Uterus (tissue), 3 donors: ENCODE measurements at regions not wholly inside any gene's neighbourhood (a gene's known extent, or its start where the extent isn't known, plus 50 kb on each side); places are given as distances from the start of the nearest gene placed in this dataset.
"Not testable (repeated sequence)": the region's sequence is repeated elsewhere in the genome, so short reads cannot be mapped to it uniquely, and the experiment has no call there.

ENCODE experiments used
- DNase-seq, 2 donors: peaks; one replicate each; pipeline ENCODE4 v3.0.0-alpha.2; 2019 to 2020
- H3K27ac ChIP-seq, 2 donors: fragments of 200-600 bp; sonication (generic); 1 replicate in 1 of 2; 2 replicates in 1 of 2; pipeline ENCODE4 v1.5.1; 2016 to 2018
- H3K27me3 ChIP-seq, 2 donors: fragments of 200-600 bp; sonication (generic); one replicate each; pipeline ENCODE4 v1.5.1; 2018 to 2019; ENCODE audit warnings: control low read depth in 1 of 2
- H3K36me3 ChIP-seq, 2 donors: fragments of 200-600 bp; sonication (generic); one replicate each; pipeline ENCODE4 v1.5.1; 2019; ENCODE audit warnings: control low read depth in 1 of 2
- H3K4me1 ChIP-seq, 2 donors: fragments of 200-600 bp; sonication (generic); one replicate each; pipeline ENCODE4 v1.5.1; 2018 to 2019; ENCODE audit warnings: control low read depth in 1 of 2
- H3K4me3 ChIP-seq, 2 donors: fragments of 200-600 bp; sonication (generic); 1 replicate in 1 of 2; 2 replicates in 1 of 2; pipeline ENCODE4 v1.5.1; 2018 to 2019; ENCODE audit warnings: mild to moderate bottlenecking in 1 of 2
- H3K9me3 ChIP-seq, 2 donors: fragments of 200-600 bp; sonication (generic); one replicate each; pipeline ENCODE4 v1.5.1; 2019; ENCODE audit warnings: control low read depth in 1 of 2
- POLR2A ChIP-seq, 2 donors: fragments of 450-650 bp; IDR thresholded peaks; one replicate each; pipeline ENCODE4 v1.6.1; 2016; ENCODE audit warnings: antibody characterized with exemption in 2 of 2, mild to moderate bottlenecking in 1 of 2, moderate library complexity in 1 of 2
- intact Hi-C: fragments of 100-400 bp; cut with DNase I; formaldehyde crosslinking; loops from one replicate; pipeline ENCODE4 v1.15.1; 2023; ENCODE audit warnings: low total_unique reads
- TF ChIP-seq, protein P1 (sequence below), 4 experiments: fragments of 200-600 bp in 2 of 4; fragments of 450-650 bp in 2 of 4; sonication (generic) in 2 of 4; IDR thresholded peaks; one replicate each; pipeline ENCODE4 v1.5.1; 2016 to 2019; ENCODE audit warnings: antibody characterized with exemption in 4 of 4, mild to moderate bottlenecking in 2 of 4, moderate library complexity in 1 of 4
- donor health status: DM: yes; HTN: yes; CAD: no.

GRCh38 chr7:13130321-13130720 is 442.9 kb downstream of the ARL4A start:
- TF ChIP-seq POLR2A (IDR thresholded peaks at IDR 0.05) = no peak
- TF ChIP-seq, protein P1, sequence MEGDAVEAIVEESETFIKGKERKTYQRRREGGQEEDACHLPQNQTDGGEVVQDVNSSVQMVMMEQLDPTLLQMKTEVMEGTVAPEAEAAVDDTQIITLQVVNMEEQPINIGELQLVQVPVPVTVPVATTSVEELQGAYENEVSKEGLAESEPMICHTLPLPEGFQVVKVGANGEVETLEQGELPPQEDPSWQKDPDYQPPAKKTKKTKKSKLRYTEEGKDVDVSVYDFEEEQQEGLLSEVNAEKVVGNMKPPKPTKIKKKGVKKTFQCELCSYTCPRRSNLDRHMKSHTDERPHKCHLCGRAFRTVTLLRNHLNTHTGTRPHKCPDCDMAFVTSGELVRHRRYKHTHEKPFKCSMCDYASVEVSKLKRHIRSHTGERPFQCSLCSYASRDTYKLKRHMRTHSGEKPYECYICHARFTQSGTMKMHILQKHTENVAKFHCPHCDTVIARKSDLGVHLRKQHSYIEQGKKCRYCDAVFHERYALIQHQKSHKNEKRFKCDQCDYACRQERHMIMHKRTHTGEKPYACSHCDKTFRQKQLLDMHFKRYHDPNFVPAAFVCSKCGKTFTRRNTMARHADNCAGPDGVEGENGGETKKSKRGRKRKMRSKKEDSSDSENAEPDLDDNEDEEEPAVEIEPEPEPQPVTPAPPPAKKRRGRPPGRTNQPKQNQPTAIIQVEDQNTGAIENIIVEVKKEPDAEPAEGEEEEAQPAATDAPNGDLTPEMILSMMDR (IDR thresholded peaks at IDR 0.05) = no peak
- Histone ChIP-seq H3K36me3 (no peaks in the 10 kb centered on the region), H3K4me1 (no peaks in the 10 kb centered on the region), H3K4me3 (no peak overlapping the region), H3K27ac (no peak overlapping the region), H3K9me3 (no peaks in the 10 kb centered on the region), H3K27me3 (no peaks in the 10 kb centered on the region)
- no peak for DNase-seq
- intact Hi-C loops = no loop called here

DNA sequence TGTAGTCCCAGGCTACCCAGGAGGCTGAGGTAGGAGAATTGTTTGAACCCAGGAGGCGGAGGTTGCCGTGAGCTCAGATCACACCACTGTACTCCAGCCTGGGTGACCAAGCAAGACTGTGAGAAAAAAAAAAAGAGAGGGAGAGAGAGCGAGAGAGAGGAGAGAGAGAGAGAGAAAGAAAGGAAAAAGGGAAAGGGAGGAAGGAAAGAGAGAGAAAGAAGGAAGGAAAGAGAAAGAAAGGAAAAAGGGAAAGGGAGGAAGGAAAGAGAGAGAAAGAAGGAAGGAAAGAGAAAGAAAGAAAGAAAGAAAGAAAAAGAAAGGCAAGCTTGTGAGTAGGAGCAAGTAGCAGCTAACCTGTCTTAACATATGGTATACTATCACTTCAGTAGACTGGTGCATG is 443.5 kb downstream of the ARL4A start:
- H3K27ac ChIP-seq, H3K36me3 ChIP-seq, H3K27me3 ChIP-seq, H3K4me1 ChIP-seq, H3K9me3 ChIP-seq, DNase-seq, H3K4me3 ChIP-seq, intact Hi-C loops: not testable (repeated sequence)

GRCh38 chr7:13132314-13132713 is 444.9 kb downstream of the ARL4A start:
- H3K27ac ChIP-seq = no peak overlapping the region
- intact Hi-C loops = no loop called here
- no peak overlapping the region for H3K4me3 ChIP-seq
- no peaks in the 10 kb centered on the region for H3K4me1 ChIP-seq
- TF ChIP-seq POLR2A (IDR thresholded peaks at IDR 0.05) = no peak
- TF ChIP-seq, protein P1 (IDR thresholded peaks at IDR 0.05) = no peak
- no peaks in the 10 kb centered on the region for H3K9me3 ChIP-seq
- no peak for DNase-seq
- no peaks in the 10 kb centered on the region for H3K27me3 ChIP-seq
- no peaks in the 10 kb centered on the region for H3K36me3 ChIP-seq

DNA sequence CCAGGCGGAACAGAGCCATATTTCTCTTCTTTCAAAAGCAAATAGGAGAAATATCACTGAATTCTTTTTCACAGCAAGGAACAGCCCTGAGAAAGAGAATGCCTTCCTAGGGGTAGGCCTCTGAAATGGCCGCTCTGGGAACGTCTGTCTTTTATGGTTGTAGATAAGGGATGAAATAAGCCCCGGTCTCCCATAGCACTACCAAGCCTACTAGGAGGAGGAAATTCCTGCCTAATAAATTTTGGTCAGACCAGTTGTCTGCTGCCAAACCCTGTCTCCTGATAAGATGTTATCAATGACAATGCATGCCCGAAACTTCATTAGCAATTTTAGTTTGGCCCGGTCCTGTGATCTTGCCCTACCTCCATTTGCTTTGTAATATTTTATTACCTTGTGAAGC is 448.9 kb downstream of the ARL4A start:
- H3K4me3 ChIP-seq, DNase-seq, H3K36me3 ChIP-seq, H3K27me3 ChIP-seq, H3K4me1 ChIP-seq, H3K27ac ChIP-seq, intact Hi-C loops, H3K9me3 ChIP-seq: not testable (repeated sequence)

- no peak for TF ChIP-seq POLR2A (IDR thresholded peaks at IDR 0.05)
- TF ChIP-seq, protein P1 (IDR thresholded peaks at IDR 0.05) = no peak
- Histone ChIP-seq H3K27me3 (no peaks in the 10 kb centered on the region), H3K9me3 (no peaks in the 10 kb centered on the region), H3K36me3 (no peaks in the 10 kb centered on the region), H3K4me1 (no peaks in the 10 kb centered on the region), H3K4me3 (no peak overlapping the region), H3K27ac (no peak overlapping the region)
- DNase-seq = no peak
- intact Hi-C loops = no loop called here
Measured at GRCh38 chr7:13139436-13139835, 452.0 kb downstream of the ARL4A start.

DNA sequence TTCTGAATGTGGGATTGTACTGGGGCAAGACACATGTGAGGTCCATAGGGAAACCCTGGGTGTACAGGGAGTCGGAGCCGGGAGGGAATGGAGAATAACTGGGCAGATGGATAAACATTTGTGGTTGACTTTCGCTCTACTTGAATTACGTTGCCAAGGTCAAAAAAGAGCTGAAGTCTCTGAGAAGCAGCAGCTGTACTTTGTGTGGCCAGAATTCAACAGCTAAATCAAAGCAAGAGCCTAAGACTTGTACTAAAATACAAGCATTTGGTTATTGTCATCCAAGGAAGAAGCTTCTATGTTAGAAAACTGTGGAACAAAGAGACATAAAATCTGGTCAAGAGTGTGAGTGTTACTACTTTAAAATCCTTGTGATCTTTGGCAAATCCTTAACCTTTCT is 457.2 kb downstream of the ARL4A start:
- DNase-seq = no peak
- H3K4me3 ChIP-seq = no peak overlapping the region
- intact Hi-C loops = no loop called here
- no peaks in the 10 kb centered on the region for H3K27me3 ChIP-seq
- H3K9me3 ChIP-seq = no peaks in the 10 kb centered on the region
- no peak overlapping the region for H3K27ac ChIP-seq
- H3K36me3 ChIP-seq = no peaks in the 10 kb centered on the region
- no peak for TF ChIP-seq POLR2A (IDR thresholded peaks at IDR 0.05)
- TF ChIP-seq, protein P1 (IDR thresholded peaks at IDR 0.05) = no peak
- H3K4me1 ChIP-seq = no peaks in the 10 kb centered on the region
